Umbilical cord (tissue), 1 donor: ENCODE measurements at regions not wholly inside any gene's neighbourhood (a gene's known extent, or its start where the extent isn't known, plus 50 kb on each side); places are given as distances from the start of the nearest gene placed in this dataset.

Experiments
- DNase-seq: peaks from one replicate; pipeline ENCODE4 v3.0.0-alpha.2; 2015; ENCODE audit warnings: low spot score

- no peak for DNase-seq
These were observed 466.4 kb upstream of the CWC22 start for GRCh38 chr2:180473456-180473855.

GRCh38 chr2:180472133-180472532 is 465.0 kb upstream of the CWC22 start:
- peak; percentile 43 for DNase-seq

- peak; percentile 69 for DNase-seq
These were observed 456.5 kb upstream of the CWC22 start for GRCh38 chr2:180463608-180464007.

GRCh38 chr2:180461761-180462160 is 454.7 kb upstream of the CWC22 start:
- DNase-seq: no peak

GRCh38 chr2:180456801-180457200 is 449.7 kb upstream of the CWC22 start:
- no peak for DNase-seq

- no peak for DNase-seq
These were observed 443.7 kb upstream of the CWC22 start for GRCh38 chr2:180450841-180451240.

- DNase-seq: peak; percentile 22
These were observed 442.2 kb upstream of the CWC22 start for GRCh38 chr2:180449171-180449915.

- DNase-seq: no peak
These were observed 439.4 kb upstream of the CWC22 start for GRCh38 chr2:180446492-180446891.

- DNase-seq: no peak
These were observed 436.8 kb upstream of the CWC22 start for GRCh38 chr2:180443888-180444287.

GRCh38 chr2:180442860-180443644 is 436.0 kb upstream of the CWC22 start:
- no peak for DNase-seq

- DNase-seq: no peak
These were observed 412.1 kb upstream of the CWC22 start for GRCh38 chr2:180419212-180419611.

GRCh38 chr2:180416627-180417026 is 409.5 kb upstream of the CWC22 start:
- peak; percentile 2 for DNase-seq

- no peak for DNase-seq
These were observed 406.2 kb upstream of the CWC22 start for GRCh38 chr2:180413336-180413735.

GRCh38 chr2:180412219-180412618 is 405.1 kb upstream of the CWC22 start:
- DNase-seq: no peak

- DNase-seq: peak; percentile 2
These were observed 404.6 kb upstream of the CWC22 start for GRCh38 chr2:180411661-180412060.

GRCh38 chr2:180406687-180407086 is 399.6 kb upstream of the CWC22 start:
- no peak for DNase-seq

GRCh38 chr2:180405520-180405919 is 398.4 kb upstream of the CWC22 start:
- no peak for DNase-seq

- no peak for DNase-seq
These were observed 387.2 kb upstream of the CWC22 start for GRCh38 chr2:180394305-180394704.

- no peak for DNase-seq
These were observed 378.6 kb upstream of the CWC22 start for GRCh38 chr2:180385601-180386201.

GRCh38 chr2:180376066-180376465 is 369.0 kb upstream of the CWC22 start:
- peak; percentile 62 for DNase-seq

- DNase-seq: no peak
These were observed 367.6 kb upstream of the CWC22 start for GRCh38 chr2:180374502-180375281.
